ENCODE measurements at regions not wholly inside any gene's neighbourhood (a gene's known extent, or its start where the extent isn't known, plus 50 kb on each side); places are given as distances from the start of the nearest gene placed in this dataset.
"Not testable (repeated sequence)": the region's sequence is repeated elsewhere in the genome, so short reads cannot be mapped to it uniquely, and the experiment has no call there.

DNA sequence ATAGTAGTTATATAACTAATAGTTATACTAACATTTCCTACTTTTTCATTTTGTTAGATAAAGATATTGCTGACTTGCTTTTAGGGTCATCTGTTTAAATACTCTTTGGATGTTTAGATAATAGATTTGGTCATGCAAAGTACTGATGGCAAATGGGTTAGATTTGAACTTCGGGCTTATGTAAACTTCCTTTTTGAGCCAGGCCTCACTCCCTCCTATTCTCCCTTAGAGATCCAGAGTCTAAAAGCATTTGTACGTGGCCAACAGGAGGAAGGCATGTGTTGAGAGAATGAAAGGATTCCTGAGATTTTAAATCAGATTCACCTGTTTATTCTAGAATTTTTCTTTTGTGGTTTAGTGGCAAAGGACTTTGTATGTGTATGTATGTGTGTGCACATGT, 106.4 kb upstream of the GBE1 start:
- ATAC-seq (ENCODE audit: low read depth) (no peak), DNase-seq (ENCODE audit: low spot score) (no peak)
- Histone ChIP-seq H3K4me3 (ENCODE audit: severe bottlenecking) (no peak overlapping the region), H3K36me3 (ENCODE audit: low read depth) (no peaks in the 10 kb centered on the region), H3K4me1 (ENCODE audit: insufficient read depth, poor library complexity, severe bottlenecking) (no peaks in the 10 kb centered on the region), H3K27me3 (ENCODE audit: insufficient read depth, poor library complexity, severe bottlenecking) (no peaks in the 10 kb centered on the region), H3K9me3 (ENCODE audit: severe bottlenecking) (no peaks in the 10 kb centered on the region), H3K27ac (ENCODE audit: poor library complexity, severe bottlenecking) (no peak overlapping the region)
- TF ChIP-seq, protein P1, sequence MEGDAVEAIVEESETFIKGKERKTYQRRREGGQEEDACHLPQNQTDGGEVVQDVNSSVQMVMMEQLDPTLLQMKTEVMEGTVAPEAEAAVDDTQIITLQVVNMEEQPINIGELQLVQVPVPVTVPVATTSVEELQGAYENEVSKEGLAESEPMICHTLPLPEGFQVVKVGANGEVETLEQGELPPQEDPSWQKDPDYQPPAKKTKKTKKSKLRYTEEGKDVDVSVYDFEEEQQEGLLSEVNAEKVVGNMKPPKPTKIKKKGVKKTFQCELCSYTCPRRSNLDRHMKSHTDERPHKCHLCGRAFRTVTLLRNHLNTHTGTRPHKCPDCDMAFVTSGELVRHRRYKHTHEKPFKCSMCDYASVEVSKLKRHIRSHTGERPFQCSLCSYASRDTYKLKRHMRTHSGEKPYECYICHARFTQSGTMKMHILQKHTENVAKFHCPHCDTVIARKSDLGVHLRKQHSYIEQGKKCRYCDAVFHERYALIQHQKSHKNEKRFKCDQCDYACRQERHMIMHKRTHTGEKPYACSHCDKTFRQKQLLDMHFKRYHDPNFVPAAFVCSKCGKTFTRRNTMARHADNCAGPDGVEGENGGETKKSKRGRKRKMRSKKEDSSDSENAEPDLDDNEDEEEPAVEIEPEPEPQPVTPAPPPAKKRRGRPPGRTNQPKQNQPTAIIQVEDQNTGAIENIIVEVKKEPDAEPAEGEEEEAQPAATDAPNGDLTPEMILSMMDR (IDR thresholded peaks at IDR 0.05; ENCODE audit: poor library complexity, severe bottlenecking) = no peak

DNA sequence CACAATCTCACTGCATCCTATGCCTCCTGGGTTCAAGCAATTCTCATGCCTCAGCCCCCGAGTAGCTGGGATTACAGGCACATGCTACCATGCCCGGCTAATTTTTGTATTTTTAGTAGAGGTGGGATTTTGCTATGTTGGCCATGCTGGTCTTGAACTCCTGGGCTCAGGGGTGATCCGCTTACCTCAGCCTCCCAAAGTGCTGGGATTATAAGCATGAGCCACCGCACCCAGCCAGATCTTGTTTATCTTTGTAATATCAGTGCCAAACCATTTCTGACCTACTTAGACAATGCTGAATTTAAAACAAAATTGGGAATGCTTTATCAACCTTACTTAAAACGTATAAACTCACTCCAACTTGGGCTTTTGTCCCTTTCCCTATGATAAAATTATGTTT, 103.7 kb upstream of the GBE1 start:
- H3K4me1 ChIP-seq (ENCODE audit: insufficient read depth, poor library complexity, severe bottlenecking); H3K27ac ChIP-seq (ENCODE audit: poor library complexity, severe bottlenecking); H3K4me3 ChIP-seq (ENCODE audit: severe bottlenecking); H3K9me3 ChIP-seq (ENCODE audit: severe bottlenecking); H3K36me3 ChIP-seq (ENCODE audit: low read depth); DNase-seq (ENCODE audit: low spot score); ATAC-seq (ENCODE audit: low read depth); H3K27me3 ChIP-seq (ENCODE audit: insufficient read depth, poor library complexity, severe bottlenecking): not testable (repeated sequence)

DNA sequence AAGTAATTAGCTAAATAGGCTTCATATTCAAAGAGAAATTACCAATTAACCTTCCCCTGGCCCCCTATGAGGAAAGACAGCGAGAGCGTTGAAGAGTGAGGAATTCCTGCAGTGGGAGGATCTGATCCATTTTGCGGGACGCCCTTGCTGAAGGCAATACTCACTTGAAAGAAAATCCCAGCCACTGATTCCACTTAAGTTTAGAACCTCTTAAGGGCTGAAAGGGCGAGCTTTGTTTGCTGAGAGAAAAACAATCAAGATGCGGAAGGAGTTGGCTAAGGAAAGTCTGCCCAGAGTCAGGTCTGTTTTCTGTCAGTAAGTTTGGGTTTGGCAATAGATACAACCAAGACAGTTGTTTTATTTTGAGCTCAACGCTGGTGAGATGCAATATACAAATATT, 102.8 kb upstream of the GBE1 start:
- H3K36me3 ChIP-seq (ENCODE audit: low read depth) = no peaks in the 10 kb centered on the region
- no peaks in the 10 kb centered on the region for H3K9me3 ChIP-seq (ENCODE audit: severe bottlenecking)
- H3K4me1 ChIP-seq (ENCODE audit: insufficient read depth, poor library complexity, severe bottlenecking) = no peaks in the 10 kb centered on the region
- H3K27me3 ChIP-seq (ENCODE audit: insufficient read depth, poor library complexity, severe bottlenecking) = no peaks in the 10 kb centered on the region
- DNase-seq (ENCODE audit: low spot score) (no peak), ATAC-seq (ENCODE audit: low read depth) (no peak)
- no peak overlapping the region for H3K27ac ChIP-seq (ENCODE audit: poor library complexity, severe bottlenecking)
- TF ChIP-seq, protein P1 (IDR thresholded peaks at IDR 0.05; ENCODE audit: poor library complexity, severe bottlenecking) = no peak
- H3K4me3 ChIP-seq (ENCODE audit: severe bottlenecking) = no peak overlapping the region

DNA sequence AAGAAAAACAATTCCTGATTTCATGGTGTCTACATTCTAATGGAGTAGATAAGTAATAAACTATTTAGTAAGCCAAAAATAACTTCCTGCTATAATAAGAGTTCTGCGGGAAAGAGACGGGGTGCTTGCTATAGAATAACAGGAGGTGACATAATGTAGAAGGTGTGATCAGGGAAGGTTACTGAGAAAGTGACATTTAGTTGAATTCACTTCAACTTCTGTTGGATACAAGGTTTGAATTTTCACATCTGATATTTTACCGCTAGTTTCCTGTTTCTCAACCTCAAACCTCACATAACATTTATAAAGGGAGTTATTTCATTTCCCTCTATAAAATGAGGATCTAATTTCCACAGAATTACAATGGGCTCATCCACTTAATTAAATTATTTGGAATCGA, 102.3 kb upstream of the GBE1 start:
- no peak for ATAC-seq (ENCODE audit: low read depth)

DNA sequence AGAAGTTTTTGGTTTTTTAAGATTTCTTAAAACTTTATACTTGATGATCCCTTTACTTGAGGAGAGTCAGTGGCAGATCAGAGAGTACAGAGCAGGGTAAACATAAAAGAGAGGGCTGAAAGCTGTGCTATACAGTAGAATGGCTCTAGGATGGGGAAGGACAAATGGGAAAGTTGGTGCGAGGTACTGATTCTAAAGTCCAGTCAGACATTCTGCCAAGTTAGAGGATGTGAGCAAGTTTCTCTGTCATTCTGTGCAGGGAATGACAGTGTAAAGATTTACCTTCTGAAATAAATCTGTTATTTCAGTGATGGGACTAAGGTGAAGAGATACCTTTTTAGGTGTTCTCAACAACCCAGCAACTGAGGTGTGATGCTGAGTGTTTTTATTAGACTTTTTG, 100.1 kb upstream of the GBE1 start:
- Histone ChIP-seq H3K9me3 (ENCODE audit: severe bottlenecking) (no peaks in the 10 kb centered on the region), H3K27ac (ENCODE audit: poor library complexity, severe bottlenecking) (no peak overlapping the region), H3K36me3 (ENCODE audit: low read depth) (no peaks in the 10 kb centered on the region), H3K4me1 (ENCODE audit: insufficient read depth, poor library complexity, severe bottlenecking) (no peaks in the 10 kb centered on the region), H3K4me3 (ENCODE audit: severe bottlenecking) (no peak overlapping the region), H3K27me3 (ENCODE audit: insufficient read depth, poor library complexity, severe bottlenecking) (no peaks in the 10 kb centered on the region)
- TF ChIP-seq, protein P1 (IDR thresholded peaks at IDR 0.05; ENCODE audit: poor library complexity, severe bottlenecking) = no peak
- DNase-seq (ENCODE audit: low spot score) (no peak), ATAC-seq (ENCODE audit: low read depth) (no peak)

More for the DNA sequence above, 102.3 kb upstream of the GBE1 start:
- Histone ChIP-seq H3K27me3 (ENCODE audit: insufficient read depth, poor library complexity, severe bottlenecking) (no peaks in the 10 kb centered on the region), H3K4me1 (ENCODE audit: insufficient read depth, poor library complexity, severe bottlenecking) (no peaks in the 10 kb centered on the region), H3K36me3 (ENCODE audit: low read depth) (no peaks in the 10 kb centered on the region), H3K27ac (ENCODE audit: poor library complexity, severe bottlenecking) (no peak overlapping the region), H3K4me3 (ENCODE audit: severe bottlenecking) (no peak overlapping the region), H3K9me3 (ENCODE audit: severe bottlenecking) (no peaks in the 10 kb centered on the region)
- no peak for DNase-seq (ENCODE audit: low spot score)
- TF ChIP-seq, protein P1 (IDR thresholded peaks at IDR 0.05; ENCODE audit: poor library complexity, severe bottlenecking) = no peak
